T-helper 17 cell (primary cell): ENCODE measurements at regions not wholly inside any gene's neighbourhood (a gene's known extent, or its start where the extent isn't known, plus 50 kb on each side); places are given as distances from the start of the nearest gene placed in this dataset.
"Not testable (repeated sequence)": the region's sequence is repeated elsewhere in the genome, so short reads cannot be mapped to it uniquely, and the experiment has no call there.

ENCODE experiments used
- ATAC-seq: fragments of 150-1000 bp; cut with Tn5 transposase; 2 replicates; pipeline ENCODE4 v1.10.0; 2021; ENCODE audit warnings: mild to moderate bottlenecking, moderate library complexity
- DNase-seq, 3 donors: peaks; one replicate each; pipeline versions ENCODE4 v3.0.0 to v3.0.0-alpha.2; 2020 to 2021
- H3K9me3 ChIP-seq: one replicate; pipeline ENCODE4 v1.7.0; 2013; ENCODE audit warnings: low read length, mild to moderate bottlenecking; ENCODE audit not compliant: control insufficient read depth, poor library complexity, severe bottlenecking
- H3K27ac Mint-ChIP-seq: one replicate; pipeline ENCODE4 v1.8.0; 2022; ENCODE audit warnings: mild to moderate bottlenecking, moderate library complexity, mixed read lengths
- H3K27me3 Mint-ChIP-seq: one replicate; pipeline ENCODE4 v1.8.0; 2022; ENCODE audit warnings: mixed read lengths
- H3K36me3 Mint-ChIP-seq: one replicate; pipeline ENCODE4 v1.8.0; 2022; ENCODE audit warnings: low read depth, mixed read lengths
- H3K4me1 Mint-ChIP-seq: one replicate; pipeline ENCODE4 v1.8.0; 2022; ENCODE audit warnings: mild to moderate bottlenecking, mixed read lengths
- H3K4me3 Mint-ChIP-seq: one replicate; pipeline ENCODE4 v1.8.0; 2022; ENCODE audit warnings: mild to moderate bottlenecking, moderate library complexity, mixed read lengths

DNA sequence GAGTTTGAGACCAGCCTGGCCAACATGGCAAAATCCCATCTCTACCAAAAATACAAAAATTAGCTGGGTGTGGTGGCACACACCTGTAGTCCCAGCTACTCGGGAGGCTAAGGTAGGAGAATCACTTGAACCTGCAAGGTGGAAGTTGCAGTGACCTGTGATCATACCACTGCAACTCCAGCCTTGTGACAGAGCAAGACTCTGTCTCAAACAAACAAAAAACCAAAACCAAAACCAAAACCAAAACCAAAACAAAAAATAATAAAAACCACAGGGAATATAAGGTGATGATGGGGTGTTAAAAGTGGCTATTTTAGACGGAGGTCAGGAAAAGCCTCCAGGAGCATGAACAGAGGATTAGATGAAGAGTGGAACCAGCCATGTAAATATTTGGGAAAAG is 96.3 kb upstream of the ARRDC3 start:
- H3K9me3 ChIP-seq, H3K27ac Mint-ChIP-seq, H3K27me3 Mint-ChIP-seq, H3K36me3 Mint-ChIP-seq, H3K4me1 Mint-ChIP-seq, DNase-seq, ATAC-seq, H3K4me3 Mint-ChIP-seq: not testable (repeated sequence)

DNA sequence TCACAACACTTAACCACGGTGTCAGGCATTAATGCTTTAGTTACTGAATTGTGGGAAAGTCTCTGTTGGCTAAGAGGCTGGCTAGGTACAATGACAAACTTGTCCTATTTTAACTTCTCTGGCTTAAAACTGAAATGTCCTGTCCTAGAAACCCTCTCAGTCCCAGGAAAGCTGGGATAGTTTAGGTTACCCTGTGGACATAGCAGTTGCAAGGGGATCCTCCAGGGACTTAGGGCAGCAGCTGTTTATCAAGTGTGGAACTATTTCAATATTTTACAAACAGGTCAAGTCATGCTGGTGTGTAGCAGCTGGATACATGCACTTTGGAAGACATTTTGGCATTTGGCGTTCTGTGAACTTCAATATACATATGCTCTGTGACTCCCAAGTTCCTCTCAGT is 95.0 kb upstream of the ARRDC3 start:
- Mint-ChIP-seq H3K27me3 (peaks cover 3% of the 10 kb centered on the region), H3K4me1 (peaks cover 3% of the 10 kb centered on the region), H3K36me3 (no peaks in the 10 kb centered on the region), H3K27ac (no peak overlapping the region), H3K4me3 (no peak overlapping the region)
- DNase-seq (no peak), ATAC-seq (no peak)
- no peaks in the 10 kb centered on the region for H3K9me3 ChIP-seq

DNA sequence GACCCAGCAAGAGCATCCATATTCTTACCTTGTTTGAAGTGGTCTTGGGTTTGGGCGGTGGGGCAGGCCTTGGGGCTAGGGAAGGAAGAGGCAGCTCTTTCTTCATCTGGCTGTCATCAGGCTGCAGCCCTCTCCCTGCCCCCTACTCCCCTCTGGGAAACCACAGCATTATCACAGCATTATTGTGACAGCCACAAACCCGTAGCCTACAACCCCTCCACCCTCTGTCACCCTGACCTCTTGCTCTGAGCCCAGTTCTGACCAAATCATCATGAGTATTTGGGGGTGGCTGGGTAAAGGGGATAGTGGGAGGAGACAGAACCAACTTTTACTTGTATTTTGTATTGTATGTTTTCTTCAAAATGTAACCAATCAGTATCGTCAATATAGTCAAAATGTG is 94.3 kb upstream of the ARRDC3 start:
- H3K9me3 ChIP-seq, result no peaks in the 10 kb centered on the region
- no peak for DNase-seq
- ATAC-seq, result no peak
- Mint-ChIP-seq H3K36me3 (no peaks in the 10 kb centered on the region), H3K27ac (no peak overlapping the region), H3K4me1 (peaks cover 3% of the 10 kb centered on the region), H3K4me3 (no peak overlapping the region), H3K27me3 (no peaks in the 10 kb centered on the region)

DNA sequence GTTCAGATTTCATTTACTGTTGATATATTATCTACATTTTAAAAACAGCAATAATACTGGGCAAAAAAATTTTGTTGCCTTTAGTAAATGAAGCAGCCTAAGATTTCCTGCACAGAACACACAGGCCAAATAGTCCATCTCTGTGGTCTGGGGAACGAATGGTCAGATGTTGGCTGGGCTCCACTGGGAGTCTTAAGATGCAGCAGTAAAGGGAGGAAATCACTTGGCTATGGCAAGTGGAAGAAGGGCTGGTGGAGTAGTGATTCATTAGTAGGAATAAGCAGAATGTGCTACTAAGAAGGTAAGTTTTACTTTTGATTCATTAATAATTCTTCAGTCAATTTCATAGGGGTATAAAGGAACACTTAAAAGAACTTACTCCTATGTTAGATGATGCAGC is 91.1 kb upstream of the ARRDC3 start:
- peaks cover 4% of the 10 kb centered on the region for H3K4me1 Mint-ChIP-seq
- ATAC-seq (no peak), DNase-seq (no peak)
- no peaks in the 10 kb centered on the region for H3K9me3 ChIP-seq
- H3K27ac Mint-ChIP-seq, result peak overlapping the region; percentile 27
- H3K27me3 Mint-ChIP-seq, result peaks cover 6% of the 10 kb centered on the region
- H3K36me3 Mint-ChIP-seq, result no peaks in the 10 kb centered on the region
- H3K4me3 Mint-ChIP-seq, result no peak overlapping the region

DNA sequence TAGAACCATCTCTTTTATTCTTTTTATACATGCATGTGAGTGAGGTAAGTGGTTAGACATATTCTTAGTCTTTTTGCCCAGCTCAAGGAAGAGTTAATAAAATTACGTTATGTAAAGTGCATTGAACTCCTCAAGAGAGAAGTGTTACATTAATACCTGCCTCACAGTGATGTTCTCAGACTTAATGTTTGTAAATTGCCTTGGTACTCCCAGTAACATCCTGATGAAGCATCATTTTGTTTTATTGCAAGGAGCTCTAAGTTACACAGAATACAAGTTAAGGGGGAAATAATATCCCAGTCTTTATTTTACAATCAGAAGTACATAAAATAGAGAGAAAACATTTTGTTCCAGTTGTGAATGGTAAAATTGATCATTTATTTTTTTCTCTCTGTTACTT is 89.5 kb upstream of the ARRDC3 start:
- no peak for ATAC-seq
- H3K36me3 Mint-ChIP-seq, result peaks cover 3% of the 10 kb centered on the region
- peaks cover 6% of the 10 kb centered on the region for H3K27me3 Mint-ChIP-seq
- no peaks in the 10 kb centered on the region for H3K9me3 ChIP-seq
- no peak overlapping the region for H3K27ac Mint-ChIP-seq
- DNase-seq, result no peak
- no peak overlapping the region for H3K4me3 Mint-ChIP-seq
- peaks cover 9% of the 10 kb centered on the region for H3K4me1 Mint-ChIP-seq

DNA sequence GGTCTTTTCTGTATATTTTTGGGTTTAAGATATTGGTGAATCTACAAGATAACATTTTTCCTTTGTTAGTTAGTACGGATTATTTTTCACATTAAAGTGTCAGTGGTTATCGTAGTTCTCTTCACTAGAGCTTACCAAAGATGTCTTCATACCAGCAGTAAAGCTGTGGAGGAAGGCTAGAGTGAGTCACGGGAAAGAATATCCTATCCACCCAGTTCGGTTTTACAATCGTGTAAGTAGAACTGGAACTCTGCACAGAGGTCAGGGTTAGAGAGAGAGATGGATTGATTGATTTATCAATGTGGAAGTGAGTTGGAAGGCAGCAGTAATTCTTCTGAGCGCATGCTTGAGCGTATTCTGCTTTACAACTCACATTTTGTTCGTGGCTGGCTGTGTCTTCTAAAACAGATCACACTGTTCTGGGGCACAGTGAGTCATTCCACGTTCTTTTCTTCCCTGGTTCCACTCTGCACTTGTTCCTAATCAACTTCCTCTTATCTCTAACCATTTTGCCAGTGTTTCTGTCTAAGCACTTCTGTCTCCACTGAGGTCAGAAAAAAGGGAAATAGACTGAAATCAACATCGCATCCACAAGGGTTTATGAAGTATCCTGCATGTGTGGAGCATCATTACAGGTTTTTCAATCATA is 86.5 kb upstream of the ARRDC3 start:
- H3K36me3 Mint-ChIP-seq, result peaks cover 3% of the 10 kb centered on the region
- H3K4me1 Mint-ChIP-seq, result peaks cover 9% of the 10 kb centered on the region
- H3K27ac Mint-ChIP-seq, result no peak overlapping the region
- ATAC-seq, result no peak
- no peaks in the 10 kb centered on the region for H3K9me3 ChIP-seq
- H3K27me3 Mint-ChIP-seq, result peaks cover 6% of the 10 kb centered on the region
- no peak overlapping the region for H3K4me3 Mint-ChIP-seq
- no peak for DNase-seq

DNA sequence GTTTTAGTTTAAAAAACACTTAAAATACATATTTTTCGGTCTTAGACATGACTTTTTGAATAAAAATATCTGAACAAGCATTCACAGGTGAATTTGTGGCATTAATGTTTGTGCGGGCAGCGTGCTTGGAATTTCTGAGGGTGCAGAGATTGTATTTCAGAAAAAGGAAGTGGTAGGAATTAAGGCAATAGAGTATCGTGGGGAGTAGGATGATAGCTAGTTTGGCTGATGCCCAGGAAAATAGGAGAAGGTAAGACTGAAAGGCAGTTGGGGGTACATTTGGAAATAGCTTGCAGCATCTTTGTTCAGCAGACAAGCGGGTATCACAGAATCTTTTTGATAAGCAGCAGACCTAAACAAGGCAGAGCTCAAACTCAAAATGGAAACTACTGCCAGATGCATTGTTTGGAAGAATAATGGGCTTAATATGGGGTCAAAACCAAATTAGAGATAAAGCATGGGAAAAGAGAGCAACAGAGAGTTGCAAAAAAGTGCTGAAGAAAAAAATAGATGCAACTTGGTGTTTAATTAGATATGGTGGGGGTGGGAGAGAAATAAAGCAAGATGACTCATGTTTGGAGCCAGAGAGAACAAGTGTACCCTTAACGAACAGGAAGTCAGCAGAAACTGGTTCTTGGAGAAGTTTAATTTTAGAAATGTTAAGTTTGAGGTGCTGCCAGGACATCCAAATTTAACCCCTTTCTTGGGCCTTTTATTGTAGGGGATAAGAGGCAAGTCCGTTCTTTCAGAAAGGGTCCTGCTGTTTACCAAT is 85.7 kb upstream of the ARRDC3 start:
- no peak for ATAC-seq
- no peak for DNase-seq
- peaks cover 3% of the 10 kb centered on the region for H3K36me3 Mint-ChIP-seq
- H3K4me3 Mint-ChIP-seq, result no peak overlapping the region
- H3K27ac Mint-ChIP-seq, result no peak overlapping the region
- H3K4me1 Mint-ChIP-seq, result peaks cover 9% of the 10 kb centered on the region
- no peaks in the 10 kb centered on the region for H3K9me3 ChIP-seq
- H3K27me3 Mint-ChIP-seq, result peaks cover 6% of the 10 kb centered on the region

DNA sequence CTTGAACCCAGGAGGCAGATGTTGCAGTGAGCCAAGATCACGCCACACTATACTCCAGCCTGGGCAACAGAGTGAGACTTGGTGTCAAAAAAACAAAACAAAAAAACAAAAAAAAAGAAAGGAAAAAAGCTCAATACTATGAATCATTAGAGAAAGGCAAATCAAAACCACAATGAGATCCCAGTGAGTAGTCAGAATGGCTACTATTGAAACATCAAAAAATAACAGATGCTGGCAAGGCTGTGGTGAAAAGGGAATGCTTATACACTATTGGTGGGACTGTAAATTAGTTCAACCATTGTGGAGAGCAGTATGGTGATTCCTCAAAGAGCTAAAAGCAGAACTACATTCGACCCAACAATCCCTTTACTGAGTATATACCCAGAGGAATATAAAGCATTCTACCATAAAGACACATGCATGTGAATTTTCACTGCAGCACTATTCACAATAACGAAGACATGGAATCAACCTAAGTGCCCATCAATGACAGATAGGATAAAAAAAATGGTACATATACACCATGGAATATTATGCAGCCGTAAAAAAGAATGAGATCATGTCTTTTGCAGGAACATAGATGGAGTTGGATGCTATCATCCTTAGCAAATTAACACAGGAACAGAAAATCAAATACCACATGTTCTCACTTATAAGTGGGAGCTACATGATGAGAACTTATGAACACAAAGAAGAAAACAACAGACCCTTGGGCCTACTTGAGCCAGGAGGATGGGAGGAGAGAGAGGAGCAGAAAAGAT is 81.9 kb upstream of the ARRDC3 start:
- H3K4me3 Mint-ChIP-seq, result no peak overlapping the region
- peaks cover 9% of the 10 kb centered on the region for H3K4me1 Mint-ChIP-seq
- H3K9me3 ChIP-seq, result no peaks in the 10 kb centered on the region
- peaks cover 6% of the 10 kb centered on the region for H3K36me3 Mint-ChIP-seq
- H3K27me3 Mint-ChIP-seq, result no peaks in the 10 kb centered on the region
- DNase-seq, result no peak
- no peak overlapping the region for H3K27ac Mint-ChIP-seq
- no peak for ATAC-seq

DNA sequence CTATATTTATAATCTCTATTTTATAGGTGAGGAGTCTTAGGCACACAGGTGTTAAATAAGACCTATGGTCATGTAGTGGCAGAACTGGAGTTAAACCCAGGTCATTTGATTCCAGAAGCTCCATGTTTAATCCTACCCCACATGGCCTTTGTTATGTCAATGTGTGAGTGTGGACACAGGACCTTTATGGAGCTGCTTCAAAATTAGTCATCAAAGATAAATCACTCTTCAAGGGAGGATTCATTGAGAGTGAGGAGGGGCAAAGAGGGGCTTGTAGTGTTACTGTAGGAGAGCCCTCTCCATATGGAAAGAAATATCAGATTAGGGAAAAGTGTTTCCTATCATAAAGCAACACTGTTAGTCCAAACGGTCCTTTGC is 74.6 kb upstream of the ARRDC3 start:
- Mint-ChIP-seq H3K27ac (no peak overlapping the region), H3K4me1 (no peaks in the 10 kb centered on the region), H3K27me3 (no peaks in the 10 kb centered on the region), H3K4me3 (no peak overlapping the region), H3K36me3 (peaks cover 3% of the 10 kb centered on the region)
- H3K9me3 ChIP-seq, result no peaks in the 10 kb centered on the region
- DNase-seq (no peak), ATAC-seq (no peak)

DNA sequence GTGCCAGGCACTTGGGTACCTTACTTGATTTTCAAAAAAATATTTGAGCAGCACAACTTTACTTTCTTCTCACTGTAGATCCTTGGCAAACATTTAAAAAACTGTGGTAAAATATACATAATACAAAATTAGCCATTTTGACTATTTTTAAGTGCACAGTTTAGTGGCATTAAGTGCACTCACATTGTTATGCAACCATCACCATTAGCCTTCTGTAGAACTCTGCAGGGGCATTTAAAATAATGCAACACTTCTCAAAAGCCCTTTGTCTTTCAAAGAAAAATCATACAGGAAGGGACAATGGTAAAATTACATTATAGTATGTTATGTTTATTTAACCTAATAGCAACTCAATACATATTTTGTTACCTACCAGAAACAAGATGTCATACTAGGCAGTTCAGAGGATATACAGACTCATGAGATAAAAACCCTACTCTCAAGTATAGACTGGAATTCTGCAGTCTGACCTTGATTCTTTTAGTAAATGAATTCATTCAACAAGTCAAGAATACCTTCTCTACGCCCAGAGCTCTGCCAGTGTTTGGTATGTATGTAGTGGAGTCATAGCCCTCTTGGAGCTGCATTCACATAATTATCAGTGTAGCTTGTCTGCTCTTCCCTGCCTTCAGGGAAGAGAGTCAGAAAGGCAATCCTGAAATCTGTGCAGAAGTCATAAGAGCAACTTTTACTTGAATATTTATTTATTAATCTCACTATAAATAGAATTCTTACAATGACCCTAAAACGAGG is 74.0 kb upstream of the ARRDC3 start:
- H3K36me3 Mint-ChIP-seq, result peaks cover under 1% of the 10 kb centered on the region
- DNase-seq (no peak), ATAC-seq (no peak)
- no peak overlapping the region for H3K4me3 Mint-ChIP-seq
- H3K27me3 Mint-ChIP-seq, result no peaks in the 10 kb centered on the region
- H3K9me3 ChIP-seq, result no peaks in the 10 kb centered on the region
- no peak overlapping the region for H3K27ac Mint-ChIP-seq
- no peaks in the 10 kb centered on the region for H3K4me1 Mint-ChIP-seq

DNA sequence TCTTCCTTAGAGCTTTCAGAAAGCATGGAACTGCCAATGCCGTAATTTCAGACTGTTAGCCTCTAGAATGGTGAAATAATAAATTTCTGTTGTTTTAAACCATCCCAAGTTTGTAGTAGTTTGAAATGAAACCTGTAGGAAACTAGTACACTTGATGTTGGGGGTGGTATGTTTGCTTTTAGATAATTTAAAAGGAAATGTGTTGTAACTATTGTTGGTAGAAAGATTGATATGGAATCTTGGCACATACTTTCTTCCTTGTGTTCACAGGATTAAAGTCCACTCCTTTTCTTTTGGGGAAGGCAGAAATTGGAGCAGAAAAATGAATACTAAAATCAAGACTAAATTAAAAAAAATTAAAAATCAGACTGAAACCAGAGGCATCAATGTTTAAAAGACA is 66.0 kb upstream of the ARRDC3 start:
- Mint-ChIP-seq H3K27ac (no peak overlapping the region), H3K36me3 (no peaks in the 10 kb centered on the region), H3K4me3 (no peak overlapping the region), H3K27me3 (no peaks in the 10 kb centered on the region), H3K4me1 (no peaks in the 10 kb centered on the region)
- ATAC-seq, result no peak
- no peak for DNase-seq
- H3K9me3 ChIP-seq, result no peaks in the 10 kb centered on the region

DNA sequence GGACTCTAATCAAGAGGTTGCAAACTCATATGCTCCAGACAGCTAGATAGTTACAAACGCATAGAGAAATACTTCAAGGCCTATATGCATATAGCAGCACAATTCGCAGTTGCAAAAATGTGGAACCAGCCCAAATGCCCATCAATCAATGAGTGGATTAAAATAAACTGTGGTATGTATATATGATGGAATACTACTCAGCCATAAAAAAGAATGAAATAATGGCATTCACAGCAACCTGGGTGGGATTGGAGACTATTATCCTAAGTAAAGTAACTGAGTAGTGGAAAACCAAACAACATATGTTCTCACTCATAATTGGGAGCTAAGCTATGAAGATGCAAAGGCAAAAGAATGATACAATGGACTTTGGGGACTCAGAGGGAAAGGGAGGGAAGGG is 65.0 kb upstream of the ARRDC3 start:
- not testable (repeated sequence) for H3K4me3 Mint-ChIP-seq, H3K36me3 Mint-ChIP-seq, H3K9me3 ChIP-seq, DNase-seq, ATAC-seq, H3K27ac Mint-ChIP-seq, H3K4me1 Mint-ChIP-seq, H3K27me3 Mint-ChIP-seq

DNA sequence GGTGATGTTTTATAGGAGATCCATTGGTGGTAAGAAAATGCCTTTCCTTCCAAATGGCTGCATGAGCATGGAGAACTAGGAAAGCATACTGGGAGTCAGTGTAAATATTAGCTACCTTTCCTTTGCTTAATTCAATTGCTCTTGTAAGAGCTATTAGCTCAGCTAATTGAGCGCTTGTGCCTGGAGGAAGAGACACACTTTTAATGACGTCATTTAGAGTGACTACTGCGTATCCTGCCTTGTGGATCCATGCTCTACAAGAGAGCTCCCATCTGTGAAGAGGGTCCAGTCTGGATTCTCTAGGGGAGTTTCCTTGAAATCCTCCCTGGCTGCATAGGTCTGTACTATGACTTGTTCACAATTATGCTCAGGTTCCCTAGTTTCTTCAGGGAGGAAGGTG is 63.8 kb upstream of the ARRDC3 start:
- not testable (repeated sequence) for H3K36me3 Mint-ChIP-seq, H3K27ac Mint-ChIP-seq, DNase-seq, H3K4me3 Mint-ChIP-seq, H3K27me3 Mint-ChIP-seq, ATAC-seq, H3K9me3 ChIP-seq, H3K4me1 Mint-ChIP-seq
